Liver (tissue), 3 donors: ENCODE measurements at regions not wholly inside any gene's neighbourhood (a gene's known extent, or its start where the extent isn't known, plus 50 kb on each side); places are given as distances from the start of the nearest gene placed in this dataset.

Experiments used
- CTCF ChIP-seq: fragments of 150-350 bp; IDR thresholded peaks from 2 replicates; pipeline ENCODE4 v1.5.1; 2017; ENCODE audit warnings: improper control_type of control experiment, low read depth, low read length; ENCODE audit not compliant: missing input control
- EGR1 ChIP-seq, 2 donors: IDR thresholded peaks; 2 replicates each; pipeline ENCODE4 v1.6.1; 2016 to 2018; ENCODE audit warnings: antibody characterized with exemption in 2 of 2, low read depth in 2 of 2
- SP1 ChIP-seq: IDR thresholded peaks from 2 replicates; pipeline ENCODE4 v1.6.1; 2018; ENCODE audit warnings: antibody characterized with exemption, mild to moderate bottlenecking
- ZBTB33 ChIP-seq: IDR thresholded peaks from 2 replicates; pipeline ENCODE4 v1.6.1; 2016; ENCODE audit warnings: antibody characterized with exemption
- donor health status: healthy.
- donor health status: healthy.

GRCh38 chr5:74953554-74953936, 87.4 kb upstream of the FAM169A start:
- TF ChIP-seq ZBTB33 (no peak), CTCF (no peak), SP1 (no peak), EGR1 (IDR thresholded peaks at IDR 0.05; ENCODE audit: low read depth in 2 of 2) (no peak)
